Aorta (tissue), 5 donors: ENCODE measurements at regions not wholly inside any gene's neighbourhood (a gene's known extent, or its start where the extent isn't known, plus 50 kb on each side); places are given as distances from the start of the nearest gene placed in this dataset.
"Not testable (repeated sequence)": the region's sequence is repeated elsewhere in the genome, so short reads cannot be mapped to it uniquely, and the experiment has no call there.

Experiments used
- ATAC-seq: fragments of 200-7000 bp; cut with Tn5 transposase; one replicate; pipeline ENCODE4 v1.9.1; 2022; ENCODE audit warnings: moderate library complexity; ENCODE audit not compliant: low FRiP score
- DNase-seq, 2 donors: peaks; one replicate each; pipeline ENCODE4 v3.0.0-alpha.2; 2020
- H3K27ac ChIP-seq, 2 donors: one replicate each; pipeline ENCODE4 v1.5.1; 2013; ENCODE audit warnings: low read length in 2 of 2, mild to moderate bottlenecking in 2 of 2, moderate library complexity in 2 of 2, control low read depth in 1 of 2, inconsistent platforms in 1 of 2, low read depth in 1 of 2
- H3K27me3 ChIP-seq, 2 donors: one replicate each; pipeline ENCODE4 v1.6.1; 2013; ENCODE audit warnings: control low read depth in 1 of 2, low read length in 1 of 2, mild to moderate bottlenecking in 1 of 2, moderate library complexity in 1 of 2; ENCODE audit not compliant: insufficient read depth in 2 of 2, control insufficient read depth in 1 of 2
- H3K36me3 ChIP-seq, 2 donors: one replicate each; pipeline ENCODE4 v1.6.1; 2013; ENCODE audit warnings: control low read depth in 1 of 2, low read length in 1 of 2, mild to moderate bottlenecking in 1 of 2; ENCODE audit not compliant: insufficient read depth in 2 of 2, control insufficient read depth in 1 of 2
- H3K4me1 ChIP-seq, 2 donors: one replicate each; pipeline ENCODE4 v1.6.1; 2013; ENCODE audit warnings: low read length in 2 of 2, control low read depth in 1 of 2, mild to moderate bottlenecking in 1 of 2, moderate library complexity in 1 of 2; ENCODE audit not compliant: insufficient read depth in 2 of 2, control insufficient read depth in 1 of 2
- H3K4me3 ChIP-seq, 2 donors: one replicate each; pipeline ENCODE4 v1.5.1; 2013; ENCODE audit warnings: low read length in 2 of 2, control low read depth in 1 of 2, mild to moderate bottlenecking in 1 of 2
- H3K9me3 ChIP-seq: one replicate; pipeline ENCODE4 v1.6.1; 2013; ENCODE audit warnings: mild to moderate bottlenecking, low read length; ENCODE audit not compliant: control insufficient read depth
- WGBS, 2 donors: extraction: QIAGEN DNeasy Blood & Tissue Kit; methylation state at CpG; one replicate each; pipeline ENCODE4 v1.1.7; 2013; 5-methylcytosine and 5-hydroxymethylcytosine counted together
- intact Hi-C, 2 donors: fragments of 100-400 bp; cut with DNase I; formaldehyde crosslinking; loops; one replicate each; pipeline versions ENCODE4 v1.14.2 to v1.15.0; 2022
- donor health status: healthy with polysubstance abuse.
- donor health status: Bipolar disorder and iron deficiency.
- donor health status: DM: no; HTN: no; CAD: no.
- donor health status: DM: no; HTN: no; CAD: no.
- donor health status: DM: yes; HTN: yes; CAD: no.

GRCh38 chr6:167562862-167563261 lies 238.0 kb downstream of the TTLL2 start:
- intact Hi-C loops, H3K27me3 ChIP-seq, H3K36me3 ChIP-seq, ATAC-seq, H3K4me3 ChIP-seq, H3K27ac ChIP-seq, DNase-seq, H3K4me1 ChIP-seq, H3K9me3 ChIP-seq: not testable (repeated sequence)
- 81 to 93% methylated on average over 6 of the region's 6 CpGs for WGBS, 2 donors

- H3K27me3 ChIP-seq = no peaks in the 10 kb centered on the region
- no peaks in the 10 kb centered on the region for H3K36me3 ChIP-seq
- intact Hi-C loops = no loop called here
- H3K4me3 ChIP-seq = no peak overlapping the region
- 96 to 98% methylated on average over 16 of the region's 16 CpGs for WGBS, 2 donors
- no peaks in the 10 kb centered on the region for H3K4me1 ChIP-seq
- no peaks in the 10 kb centered on the region for H3K9me3 ChIP-seq
- ATAC-seq (no peak), DNase-seq (no peak)
- no peak overlapping the region for H3K27ac ChIP-seq
Observed at GRCh38 chr6:167564416-167565250, 239.7 kb downstream of the TTLL2 start.

- no peaks in the 10 kb centered on the region for H3K36me3 ChIP-seq
- intact Hi-C loops = no loop called here
- DNase-seq (no peak), ATAC-seq (no peak)
- no peak overlapping the region for H3K4me3 ChIP-seq
- H3K9me3 ChIP-seq = no peaks in the 10 kb centered on the region
- H3K4me1 ChIP-seq = no peaks in the 10 kb centered on the region
- 93 to 95% methylated on average over 3 of the region's 3 CpGs for WGBS, 2 donors
- H3K27ac ChIP-seq = no peak overlapping the region
- no peaks in the 10 kb centered on the region for H3K27me3 ChIP-seq
Observed at GRCh38 chr6:167565388-167565787, 240.5 kb downstream of the TTLL2 start.

- ATAC-seq (peak; percentile 76), DNase-seq (no peak)
- intact Hi-C loops = no loop called here
- WGBS, 2 donors = 57 to 76% methylated on average over 18 of the region's 18 CpGs
- no peaks in the 10 kb centered on the region for H3K27me3 ChIP-seq
- no peaks in the 10 kb centered on the region for H3K4me1 ChIP-seq
- no peak overlapping the region for H3K27ac ChIP-seq
- no peaks in the 10 kb centered on the region for H3K9me3 ChIP-seq
- H3K4me3 ChIP-seq = no peak overlapping the region
- H3K36me3 ChIP-seq = no peaks in the 10 kb centered on the region
Observed at GRCh38 chr6:167565884-167566599, 241.2 kb downstream of the TTLL2 start.

- ATAC-seq (peak; percentile 31), DNase-seq (no peak)
- Histone ChIP-seq H3K27ac (no peak overlapping the region), H3K4me3 (no peak overlapping the region), H3K9me3 (no peaks in the 10 kb centered on the region), H3K4me1 (no peaks in the 10 kb centered on the region), H3K27me3 (no peaks in the 10 kb centered on the region), H3K36me3 (no peaks in the 10 kb centered on the region)
- intact Hi-C loops = no loop called here
- WGBS, 2 donors = 95 to 96% methylated on average over 13 of the region's 13 CpGs
Observed at GRCh38 chr6:167566711-167567141, 241.8 kb downstream of the TTLL2 start.

GRCh38 chr6:167567142-167568033 lies 242.5 kb downstream of the TTLL2 start:
- H3K4me3 ChIP-seq = no peak overlapping the region
- DNase-seq = no peak
- no peaks in the 10 kb centered on the region for H3K27me3 ChIP-seq
- no peaks in the 10 kb centered on the region for H3K4me1 ChIP-seq
- H3K36me3 ChIP-seq = no peaks in the 10 kb centered on the region
- peak; percentile 3 for ATAC-seq
- no peak overlapping the region for H3K27ac ChIP-seq
- H3K9me3 ChIP-seq = no peaks in the 10 kb centered on the region
- intact Hi-C loops = no loop called here
- 79 to 84% methylated on average over 26 of the region's 26 CpGs for WGBS, 2 donors

GRCh38 chr6:167568407-167569024 lies 243.6 kb downstream of the TTLL2 start:
- DNase-seq (no peak), ATAC-seq (no peak)
- no peaks in the 10 kb centered on the region for H3K4me1 ChIP-seq
- H3K4me3 ChIP-seq = no peak overlapping the region
- H3K36me3 ChIP-seq = no peaks in the 10 kb centered on the region
- 89 to 96% methylated on average over 18 of the region's 18 CpGs for WGBS, 2 donors
- no peaks in the 10 kb centered on the region for H3K9me3 ChIP-seq
- intact Hi-C loops = no loop called here
- no peak overlapping the region for H3K27ac ChIP-seq
- H3K27me3 ChIP-seq = no peaks in the 10 kb centered on the region

GRCh38 chr6:167569041-167569805 lies 244.3 kb downstream of the TTLL2 start:
- Histone ChIP-seq H3K4me1 (no peaks in the 10 kb centered on the region), H3K27me3 (no peaks in the 10 kb centered on the region), H3K4me3 (no peak overlapping the region), H3K9me3 (no peaks in the 10 kb centered on the region), H3K27ac (no peak overlapping the region), H3K36me3 (no peaks in the 10 kb centered on the region)
- WGBS, 2 donors = 89 to 92% methylated on average over 31 of the region's 31 CpGs
- ATAC-seq = no peak
- intact Hi-C loops = no loop called here
- DNase-seq = no peak
